Thyroid gland (tissue), 4 donors: ENCODE measurements at regions not wholly inside any gene's neighbourhood (a gene's known extent, or its start where the extent isn't known, plus 50 kb on each side); places are given as distances from the start of the nearest gene placed in this dataset.

Source experiments
- DNase-seq, 2 donors: peaks; one replicate each; pipeline ENCODE4 v3.0.0-alpha.2; 2019
- H3K27ac ChIP-seq, 3 donors: fragments of 200-600 bp; sonication (generic); 1 replicate in 2 of 3; 2 replicates in 1 of 3; pipeline ENCODE4 v1.5.1; 2016 to 2019; ENCODE audit warnings: mild to moderate bottlenecking in 1 of 3, moderate library complexity in 1 of 3
- H3K27me3 ChIP-seq: fragments of 200-600 bp; sonication (generic); one replicate; pipeline ENCODE4 v1.5.1; 2019
- H3K36me3 ChIP-seq, 2 donors: fragments of 200-600 bp; sonication (generic); one replicate each; pipeline ENCODE4 v1.5.1; 2016 to 2019
- H3K4me1 ChIP-seq, 2 donors: fragments of 200-600 bp; sonication (generic); one replicate each; pipeline ENCODE4 v1.5.1; 2017 to 2019
- H3K4me3 ChIP-seq, 3 donors: fragments of 200-600 bp; sonication (generic); replicated peaks in 1 of 3; 1 replicate in 2 of 3; 2 replicates in 1 of 3; pipeline ENCODE4 v1.5.1; 2016; ENCODE audit warnings: mild to moderate bottlenecking in 1 of 3
- H3K9me3 ChIP-seq: fragments of 200-600 bp; sonication (generic); one replicate; pipeline ENCODE4 v1.5.1; 2017
- CTCF ChIP-seq, 6 experiments: fragments of 200-600 bp in 3 of 6; fragments of 450-650 bp in 3 of 6; sonication (generic) in 3 of 6; IDR thresholded peaks; one replicate each; pipeline ENCODE4 v1.5.1; 2016 to 2019; ENCODE audit warnings: antibody characterized with exemption in 6 of 6, mild to moderate bottlenecking in 2 of 6, inconsistent platforms in 1 of 6, moderate library complexity in 1 of 6
- POLR2A ChIP-seq, 2 donors: fragments of 450-650 bp; IDR thresholded peaks; one replicate each; pipeline ENCODE4 v1.6.1; 2017; ENCODE audit warnings: antibody characterized with exemption in 2 of 2, mild to moderate bottlenecking in 2 of 2, moderate library complexity in 1 of 2
- WGBS, 2 donors: methylation state at CpG; one replicate each; pipeline ENCODE4 v1.1.5; 2017; 5-methylcytosine and 5-hydroxymethylcytosine counted together
- intact Hi-C: fragments of 100-400 bp; cut with DNase I; formaldehyde crosslinking; loops from one replicate; pipeline ENCODE4 v1.15.1; 2023

- H3K36me3 ChIP-seq, result no peaks in the 10 kb centered on the region
- H3K27me3 ChIP-seq, result no peaks in the 10 kb centered on the region
- intact Hi-C loops, result no loop called here
- no peak overlapping the region for H3K27ac ChIP-seq
- no peaks in the 10 kb centered on the region for H3K9me3 ChIP-seq
- DNase-seq, result no peak
- H3K4me3 ChIP-seq, result no peak overlapping the region
- no peaks in the 10 kb centered on the region for H3K4me1 ChIP-seq
- no peak for TF ChIP-seq CTCF (IDR thresholded peaks at IDR 0.05)
- no peak for TF ChIP-seq POLR2A (IDR thresholded peaks at IDR 0.05)
Observed at GRCh38 chr18:67662996-67663395, 146.5 kb upstream of the DSEL start.

GRCh38 chr18:67661555-67661954, 145.0 kb upstream of the DSEL start:
- Histone ChIP-seq H3K4me3 (no peak overlapping the region), H3K4me1 (no peaks in the 10 kb centered on the region), H3K27ac (no peak overlapping the region), H3K36me3 (no peaks in the 10 kb centered on the region), H3K9me3 (no peaks in the 10 kb centered on the region), H3K27me3 (no peaks in the 10 kb centered on the region)
- TF ChIP-seq POLR2A (IDR thresholded peaks at IDR 0.05), result no peak
- TF ChIP-seq CTCF (IDR thresholded peaks at IDR 0.05), result no peak
- DNase-seq, result no peak
- WGBS, 2 donors, result 70 to 74% methylated on average over 2 of the region's 2 CpGs
- intact Hi-C loops, result no loop called here

DNA sequence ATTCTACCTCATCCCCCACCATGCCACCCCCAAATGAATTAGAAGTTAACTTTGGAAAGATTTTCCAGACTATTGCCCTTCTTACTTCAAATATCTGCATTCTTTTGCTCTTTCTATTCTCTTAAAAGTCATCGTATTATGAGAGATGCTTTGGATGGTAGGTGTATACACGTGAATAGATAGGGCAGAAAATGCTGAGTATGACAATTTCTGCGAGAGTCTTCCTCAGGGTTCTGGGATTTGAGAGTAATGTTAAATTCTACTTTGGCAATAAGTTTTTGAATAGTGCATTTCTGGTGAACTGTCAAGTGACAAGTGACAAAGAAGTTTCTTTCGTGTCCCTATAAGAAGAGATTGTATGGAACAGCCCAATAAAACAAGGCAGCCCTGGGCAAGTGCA, 137.6 kb upstream of the DSEL start:
- no peaks in the 10 kb centered on the region for H3K9me3 ChIP-seq
- intact Hi-C loops, result no loop called here
- no peaks in the 10 kb centered on the region for H3K4me1 ChIP-seq
- no peak overlapping the region for H3K27ac ChIP-seq
- TF ChIP-seq POLR2A (IDR thresholded peaks at IDR 0.05), result no peak
- no peak for TF ChIP-seq CTCF (IDR thresholded peaks at IDR 0.05)
- H3K27me3 ChIP-seq, result no peaks in the 10 kb centered on the region
- WGBS, 2 donors, result 92 to 93% methylated on average over 4 of the region's 4 CpGs
- H3K36me3 ChIP-seq, result no peaks in the 10 kb centered on the region
- no peak for DNase-seq
- H3K4me3 ChIP-seq, result no peak overlapping the region

DNA sequence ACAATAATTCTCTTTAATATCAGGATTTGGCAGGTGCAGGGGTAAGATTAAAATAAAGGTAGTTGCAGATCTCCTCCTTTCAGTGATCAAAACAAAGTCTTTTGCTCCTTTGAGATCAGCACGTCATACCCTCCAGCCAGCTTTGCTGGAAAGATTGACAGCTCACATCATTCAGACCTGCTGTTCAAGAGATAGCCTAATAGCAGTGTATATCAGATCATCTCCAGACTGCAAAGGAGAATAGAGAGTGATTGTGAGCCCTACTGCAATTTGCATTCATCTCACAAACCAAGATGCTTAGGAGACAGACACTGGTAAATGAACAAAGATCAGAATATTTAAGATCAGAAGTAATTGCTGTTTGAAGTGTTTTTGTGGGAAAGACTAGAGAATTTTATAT, 135.8 kb upstream of the DSEL start:
- Histone ChIP-seq H3K36me3 (no peaks in the 10 kb centered on the region), H3K9me3 (no peaks in the 10 kb centered on the region), H3K27ac (no peak overlapping the region), H3K27me3 (no peaks in the 10 kb centered on the region), H3K4me1 (no peaks in the 10 kb centered on the region), H3K4me3 (no peak overlapping the region)
- TF ChIP-seq POLR2A (IDR thresholded peaks at IDR 0.05), result no peak
- TF ChIP-seq CTCF (IDR thresholded peaks at IDR 0.05), result no peak
- WGBS, 2 donors, result 70 to 86% methylated on average over 1 of the region's 1 CpG
- intact Hi-C loops, result no loop called here
- no peak for DNase-seq

DNA sequence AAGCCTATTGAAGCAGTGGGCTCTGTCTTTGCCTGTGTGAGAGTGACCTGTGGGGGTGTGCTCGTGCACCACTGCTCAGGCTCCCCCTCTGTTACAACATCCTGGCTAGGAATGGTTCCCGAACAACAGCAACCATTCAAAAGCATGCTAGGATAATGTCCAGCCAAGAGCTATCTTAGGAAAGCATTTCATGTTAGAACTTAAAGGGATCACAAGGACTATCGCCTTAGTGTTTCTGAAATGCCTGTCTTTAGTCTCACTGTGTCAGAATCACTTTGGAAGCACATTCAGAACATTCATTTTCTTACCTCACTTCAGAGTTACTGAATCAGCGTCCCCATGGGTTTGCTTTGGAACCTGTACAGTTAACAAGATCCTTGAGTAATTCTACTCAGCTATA, 134.9 kb upstream of the DSEL start:
- intact Hi-C loops, result no loop called here
- no peak for TF ChIP-seq CTCF (IDR thresholded peaks at IDR 0.05)
- no peak for TF ChIP-seq POLR2A (IDR thresholded peaks at IDR 0.05)
- Histone ChIP-seq H3K9me3 (no peaks in the 10 kb centered on the region), H3K27ac (no peak overlapping the region), H3K36me3 (no peaks in the 10 kb centered on the region), H3K27me3 (no peaks in the 10 kb centered on the region), H3K4me3 (no peak overlapping the region), H3K4me1 (no peaks in the 10 kb centered on the region)
- no peak for DNase-seq
- 53 to 54% methylated on average over 4 of the region's 4 CpGs for WGBS, 2 donors
